Urothelium cell line (cell line): ENCODE measurements at regions not wholly inside any gene's neighbourhood (a gene's known extent, or its start where the extent isn't known, plus 50 kb on each side); places are given as distances from the start of the nearest gene placed in this dataset.
A peak's percentile ranks its signal among the peaks of the same experiment; 100 is the strongest.
"Not testable (repeated sequence)": the region's sequence is repeated elsewhere in the genome, so short reads cannot be mapped to it uniquely, and the experiment has no call there.

Source experiments
- DNase-seq: peaks from one replicate; pipeline ENCODE4 v3.0.0; 2011; ENCODE audit warnings: low spot score, mixed read lengths
- FAIRE-seq: peaks from 2 replicates; lab custom pipeline; 2011; peaks lifted over from hg19 to GRCh38; lab: Jason Lieb, UNC

DNA sequence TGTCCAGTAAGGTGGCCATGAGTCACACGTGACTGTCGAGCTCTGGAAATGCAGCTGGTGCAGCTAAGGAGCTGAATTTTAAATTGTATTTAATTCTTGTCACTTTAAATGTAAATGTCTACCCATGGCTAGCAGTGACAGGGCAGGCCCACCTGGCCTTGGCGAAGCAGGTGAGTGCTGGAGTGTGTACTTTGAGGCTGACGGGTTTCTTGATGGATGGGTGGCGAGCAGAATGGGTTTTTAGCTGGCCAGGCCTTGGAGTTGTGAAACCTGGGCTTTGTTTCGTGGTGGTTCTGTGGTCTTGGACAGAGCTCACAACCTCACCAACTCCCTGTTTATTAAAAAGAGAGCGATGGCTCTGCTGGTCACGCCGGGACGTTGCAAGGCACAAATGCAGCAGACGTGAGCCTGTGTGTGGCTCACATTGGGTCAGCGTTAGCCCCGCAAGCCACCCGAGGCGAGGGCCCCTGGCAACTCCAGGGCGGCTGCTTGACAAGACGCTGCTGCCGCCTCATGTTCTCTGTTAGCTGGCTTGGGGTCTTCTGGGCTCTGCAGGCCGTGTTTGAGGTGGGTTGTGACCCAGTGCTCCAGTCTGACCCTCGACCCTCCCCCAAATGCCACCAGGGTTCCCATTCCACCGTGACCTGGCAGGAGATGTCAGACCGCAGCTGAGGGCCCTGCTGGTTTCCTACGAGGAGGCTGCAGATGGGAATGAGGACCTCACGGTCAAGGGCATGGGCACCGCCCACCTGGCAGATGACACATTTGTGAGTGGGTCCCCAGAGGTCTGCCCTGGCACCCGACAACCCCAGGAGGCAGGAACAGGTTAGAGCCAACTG, 184.1 kb upstream of the ZNF469 start:
- peak; percentile 61 for FAIRE-seq
- not testable (repeated sequence) for DNase-seq

DNA sequence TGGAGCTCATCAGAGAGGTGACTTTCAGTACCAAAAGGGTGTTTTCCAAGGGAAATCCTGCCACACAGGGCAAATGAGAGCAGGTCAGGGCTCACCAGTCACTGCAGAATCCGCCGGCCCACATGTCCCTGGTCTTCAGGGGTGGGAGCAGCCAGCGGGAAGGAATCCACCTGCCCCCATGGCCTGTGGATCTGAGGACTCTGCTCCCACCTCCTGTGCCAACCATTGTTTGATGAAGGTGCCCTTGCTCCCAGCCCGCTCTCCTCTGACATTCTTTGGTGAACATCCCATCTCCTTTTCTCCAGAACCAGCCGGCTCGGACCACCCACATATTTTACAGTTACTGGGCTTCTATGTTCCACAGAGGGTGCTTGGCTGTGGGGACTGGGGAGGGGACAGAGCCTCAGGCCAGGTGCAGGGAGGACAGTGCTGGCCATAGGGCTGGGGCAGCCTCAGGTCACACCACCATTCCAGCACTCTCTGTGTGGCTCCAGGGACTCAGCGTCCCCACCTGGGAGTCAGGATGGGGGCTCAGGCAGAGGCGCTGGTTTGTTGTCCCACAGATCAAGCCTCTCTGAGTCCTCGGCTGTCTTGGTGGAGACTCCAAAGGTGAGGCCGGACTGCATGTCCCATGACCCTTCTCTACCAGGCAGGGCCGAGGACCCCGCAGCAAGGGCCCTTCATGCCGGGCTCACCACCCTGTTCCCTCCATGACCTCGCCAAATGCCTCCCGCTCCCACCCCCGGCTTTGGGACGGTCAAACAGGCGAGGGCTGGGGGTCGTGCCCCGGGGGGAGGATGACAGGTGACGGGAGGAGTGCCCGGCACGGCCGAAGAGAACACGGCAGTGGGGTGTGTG, 183.2 kb upstream of the ZNF469 start:
- FAIRE-seq = not testable (repeated sequence)

DNA sequence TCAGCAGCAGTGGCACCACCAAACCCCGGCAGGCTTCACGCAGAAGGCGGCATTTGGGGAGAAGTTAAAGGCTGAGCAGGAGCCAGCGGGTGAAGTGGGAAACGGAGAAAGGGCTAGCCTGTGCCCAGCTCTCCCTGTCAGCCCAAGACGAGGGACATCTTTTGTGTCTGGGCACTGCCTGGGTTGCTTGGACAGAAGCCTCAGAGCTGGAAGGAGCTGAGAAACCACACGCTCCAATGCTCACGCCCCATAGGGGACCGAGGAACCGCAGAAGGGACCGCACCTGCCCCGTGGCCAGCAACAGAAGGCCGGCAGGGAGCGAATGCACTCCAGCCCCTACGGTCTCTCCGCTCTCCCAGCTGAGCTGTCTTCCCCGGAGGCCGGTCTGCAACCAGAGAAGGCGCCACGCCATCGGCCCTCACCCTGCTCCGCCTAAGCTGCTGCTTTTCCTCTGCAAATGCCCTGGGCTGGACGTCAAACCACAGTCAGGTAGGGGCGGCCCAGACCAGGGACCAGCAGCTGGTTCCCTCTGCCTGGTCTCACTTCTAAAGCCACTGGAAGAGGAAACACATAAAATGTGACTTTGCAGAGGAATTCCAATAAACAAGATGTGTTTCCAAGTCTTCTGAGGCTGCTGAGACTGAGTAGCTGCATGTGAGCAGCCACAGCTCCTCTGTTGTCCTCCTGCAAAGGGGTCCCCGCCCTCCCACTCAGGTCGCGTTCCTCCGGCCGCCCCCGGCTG, 182.4 kb upstream of the ZNF469 start:
- DNase-seq, FAIRE-seq: not testable (repeated sequence)

More for the DNA sequence above, 183.2 kb upstream of the ZNF469 start:
- not testable (repeated sequence) for DNase-seq

DNA sequence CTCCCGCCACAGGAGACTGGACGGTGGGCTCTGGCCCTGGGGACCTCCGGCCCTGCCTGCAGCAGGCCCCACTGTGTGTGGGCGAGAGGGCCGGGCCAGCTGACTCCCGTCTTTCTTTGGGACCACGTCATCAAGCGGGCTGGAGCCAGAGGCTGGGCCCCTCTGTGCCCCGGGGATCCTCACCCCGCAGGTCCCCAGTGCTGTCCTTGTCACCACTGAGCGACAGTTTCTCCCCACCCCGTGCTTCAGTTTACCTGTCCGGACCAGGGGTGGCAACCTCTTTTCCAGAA, 181.9 kb upstream of the ZNF469 start:
- FAIRE-seq (no peak), DNase-seq (no peak)

DNA sequence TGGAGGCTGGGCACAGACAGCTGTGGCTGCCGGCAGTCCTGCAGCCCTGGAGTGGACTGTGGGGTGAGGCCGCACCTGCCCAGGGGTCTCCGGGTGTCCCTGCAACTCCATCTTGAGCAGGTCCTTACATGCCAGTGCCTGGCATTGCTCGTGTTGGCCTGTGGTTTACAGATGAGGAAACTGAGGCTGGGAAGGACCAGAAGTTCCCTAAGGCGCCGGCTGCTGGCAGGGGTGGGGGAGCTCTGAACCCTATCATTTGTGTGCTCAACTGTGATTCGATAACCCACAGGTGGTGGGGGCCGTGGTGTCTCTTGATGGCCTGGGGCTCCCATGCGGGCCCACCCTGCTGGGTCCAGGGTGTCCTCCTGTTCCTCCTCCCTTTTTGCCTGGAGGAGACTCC, 181.1 kb upstream of the ZNF469 start:
- FAIRE-seq, DNase-seq: not testable (repeated sequence)

DNA sequence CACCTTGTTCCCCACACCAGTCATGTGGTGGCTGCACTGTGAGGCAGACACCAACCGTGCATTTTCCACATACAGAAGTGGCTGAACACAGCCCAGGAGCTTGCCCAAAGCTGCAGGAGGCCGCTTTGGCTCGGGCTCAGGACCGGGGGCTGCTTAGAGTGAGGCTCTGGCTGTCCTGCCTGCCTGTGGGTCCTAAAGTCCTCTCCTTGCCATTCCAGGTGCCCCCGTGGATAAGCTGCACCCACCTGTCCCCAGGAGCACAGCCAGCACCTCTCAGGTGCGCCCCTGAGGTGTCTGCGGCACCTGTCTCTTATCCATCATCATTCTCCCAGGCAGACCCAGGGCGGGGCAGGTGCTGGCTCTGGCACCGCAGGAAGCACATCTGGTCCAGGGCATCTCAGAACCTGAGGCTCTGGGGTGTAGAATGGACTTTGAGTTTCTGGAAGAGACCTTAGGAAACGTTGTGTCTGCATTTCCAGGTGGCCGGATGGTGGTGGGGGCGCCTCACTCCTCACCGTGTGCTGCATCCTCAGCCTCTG, 180.5 kb upstream of the ZNF469 start:
- FAIRE-seq = no peak

DNA sequence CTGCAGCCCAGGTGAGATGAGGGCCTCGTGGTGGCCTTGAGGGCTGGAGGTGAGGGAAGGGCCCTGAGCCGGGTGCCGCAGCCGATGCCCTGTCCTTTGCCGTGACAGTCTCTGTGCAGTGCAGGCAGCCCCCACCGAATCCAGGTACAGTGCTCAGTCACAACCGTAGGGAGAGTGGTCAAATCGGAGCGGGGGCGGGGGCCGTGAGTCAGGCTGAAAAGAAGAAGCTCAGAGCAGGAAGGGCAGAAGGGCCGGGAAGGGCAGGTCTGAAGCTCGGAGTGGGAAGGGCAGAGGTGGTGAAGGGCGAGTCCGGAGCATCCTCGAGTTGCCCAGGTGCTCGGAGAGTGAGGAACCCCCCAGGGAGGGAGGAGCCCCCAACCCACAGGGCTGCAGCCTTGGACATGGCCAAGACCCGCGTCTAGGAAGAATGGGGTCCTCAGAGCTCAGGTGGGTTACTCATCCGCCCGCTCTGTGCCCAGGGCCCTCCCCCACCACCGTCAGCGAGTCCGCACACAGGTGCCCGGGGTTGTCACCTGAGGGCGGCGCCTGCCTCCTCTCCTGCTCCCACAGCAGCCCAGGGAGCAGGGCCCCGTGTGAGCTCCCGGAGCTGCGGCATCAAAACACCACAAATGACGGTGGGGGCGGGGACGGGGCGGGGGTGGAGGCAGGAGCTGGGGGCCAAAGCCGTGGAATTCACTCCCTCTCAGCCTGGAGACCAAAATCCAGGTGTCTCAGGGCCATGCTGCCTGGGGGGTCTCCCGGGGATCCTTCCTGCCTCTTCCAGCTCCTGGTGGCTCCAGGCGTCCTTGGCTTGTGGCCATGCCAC, 179.7 kb upstream of the ZNF469 start:
- DNase-seq = not testable (repeated sequence)
- peak; percentile 79 for FAIRE-seq

More for the DNA sequence above, 180.5 kb upstream of the ZNF469 start:
- DNase-seq = no peak

DNA sequence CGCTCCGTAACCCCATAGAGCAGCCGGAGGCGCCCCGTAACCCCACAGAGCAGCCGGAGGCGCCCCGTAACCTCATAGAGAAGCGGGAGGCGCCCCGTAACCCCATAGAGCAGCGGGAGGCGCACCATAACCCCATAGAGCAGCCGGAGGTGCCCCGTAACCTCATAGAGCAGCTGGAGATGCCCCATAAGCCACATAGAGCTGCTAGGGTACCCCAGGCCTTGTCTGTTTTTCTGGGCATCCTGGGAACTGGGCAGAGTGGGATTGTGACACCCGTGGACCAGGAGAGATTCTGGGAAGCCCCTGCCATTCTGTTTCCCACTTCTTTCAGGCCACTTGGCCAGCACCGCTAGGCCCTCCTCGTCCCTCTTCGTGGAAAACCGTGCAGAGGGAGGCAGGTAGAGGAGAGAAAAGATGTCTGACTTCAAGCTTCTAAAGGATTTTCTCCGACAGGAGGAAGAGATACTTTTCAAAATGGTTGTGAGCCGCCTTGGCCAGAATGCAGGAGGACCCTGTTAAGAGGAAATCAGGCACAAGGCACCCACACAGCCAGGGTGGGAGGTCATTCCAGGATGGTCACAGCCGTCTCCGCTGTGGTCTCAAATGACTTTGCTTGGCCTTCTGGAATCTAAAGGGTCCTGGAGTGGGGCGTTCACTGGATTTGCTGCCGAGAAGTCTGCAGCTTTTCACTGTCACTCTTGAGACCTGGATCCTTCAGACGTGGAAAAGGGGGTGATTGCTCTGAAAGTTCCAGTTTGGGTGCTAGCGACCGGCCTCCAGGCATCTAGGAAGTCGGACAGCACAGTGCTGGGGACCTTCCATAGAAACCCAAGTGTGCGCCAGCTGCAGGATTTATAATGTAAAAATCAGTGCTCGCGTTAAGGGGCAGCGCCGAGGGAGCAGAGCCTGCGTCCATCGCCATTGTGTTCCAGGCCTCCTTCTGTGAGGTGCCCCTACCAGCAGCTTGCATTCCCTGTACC, 178.3 kb upstream of the ZNF469 start:
- not testable (repeated sequence) for DNase-seq, FAIRE-seq

DNA sequence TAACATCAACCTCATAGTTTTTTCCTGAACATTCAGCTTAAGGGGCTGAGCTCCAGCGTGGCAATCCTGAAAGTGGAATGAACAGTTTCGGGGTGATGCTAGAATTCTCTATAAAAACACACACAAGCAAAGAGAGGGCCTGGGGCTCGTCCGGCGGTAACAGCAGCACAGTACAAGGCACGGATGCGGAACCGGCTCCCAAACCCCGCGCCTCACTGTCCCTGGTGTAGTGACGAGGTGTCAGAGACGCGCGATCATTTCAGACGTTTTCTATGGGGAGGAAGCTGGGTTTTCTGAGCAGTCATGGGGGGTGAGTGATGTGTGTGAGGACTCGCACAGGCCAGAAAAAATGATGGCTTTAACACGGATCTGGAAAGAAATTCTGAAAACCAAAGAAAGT, 177.3 kb upstream of the ZNF469 start:
- DNase-seq, FAIRE-seq: not testable (repeated sequence)

DNA sequence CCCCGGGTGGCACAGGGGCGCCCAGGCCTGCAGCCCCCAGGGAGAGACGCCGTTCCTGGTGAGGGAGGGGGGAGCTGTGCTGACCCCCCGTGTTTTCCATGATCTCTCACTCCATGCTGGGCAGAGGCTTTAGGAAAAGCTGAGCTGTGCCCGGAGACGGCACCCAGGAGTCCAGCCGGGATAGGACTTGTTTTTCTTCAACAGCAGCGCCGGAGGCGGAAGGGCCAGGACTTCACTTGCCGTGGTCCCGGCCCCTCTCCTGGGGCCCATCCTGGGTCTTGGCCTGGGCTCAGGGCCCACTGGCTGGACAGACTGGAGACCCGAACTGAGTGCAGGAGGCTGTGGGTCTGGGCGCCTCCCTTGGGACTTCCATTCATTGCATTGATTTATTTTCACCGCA, 176.8 kb upstream of the ZNF469 start:
- FAIRE-seq, DNase-seq: not testable (repeated sequence)

DNA sequence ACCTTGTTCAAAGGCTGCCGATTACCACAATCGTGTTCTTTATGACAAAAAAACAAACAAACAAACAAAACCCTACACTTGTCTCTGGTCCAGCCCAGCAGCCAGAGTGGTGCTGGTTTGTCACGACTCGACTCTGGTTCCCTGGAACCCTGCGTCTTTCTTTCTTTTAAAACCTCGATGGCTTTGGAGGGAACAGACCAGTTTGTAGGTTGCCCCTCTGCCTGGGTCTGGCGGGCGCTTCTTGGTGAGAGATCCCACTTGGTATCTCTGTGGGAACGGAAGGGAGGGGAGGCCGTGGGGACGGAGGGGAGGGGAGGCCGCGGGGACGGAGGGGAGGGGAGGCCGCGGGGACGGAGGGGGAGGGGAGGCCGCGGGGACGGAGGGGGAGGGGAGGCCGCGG, 176.2 kb upstream of the ZNF469 start:
- DNase-seq, FAIRE-seq: not testable (repeated sequence)

DNA sequence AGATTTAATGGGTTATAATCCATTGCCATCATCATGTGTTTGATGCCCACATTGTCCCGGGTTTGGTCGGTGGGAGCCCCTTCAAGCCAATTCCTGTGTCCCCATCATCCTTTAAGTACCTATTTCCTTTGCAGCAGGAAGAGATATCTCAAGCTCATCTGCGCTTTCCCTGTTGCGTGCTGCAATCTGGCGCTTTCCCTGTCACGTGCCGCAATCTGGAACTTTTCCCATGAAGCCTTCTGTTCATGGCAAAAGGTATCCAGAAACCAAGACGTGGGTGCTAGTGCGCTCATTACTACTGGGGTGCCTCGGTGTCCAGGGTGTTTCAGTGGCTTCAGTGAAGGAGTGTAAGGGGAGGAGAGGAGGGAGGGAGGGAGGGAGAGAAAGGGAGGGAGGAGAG, 174.6 kb upstream of the ZNF469 start:
- no peak for DNase-seq
- FAIRE-seq = peak; percentile 58

DNA sequence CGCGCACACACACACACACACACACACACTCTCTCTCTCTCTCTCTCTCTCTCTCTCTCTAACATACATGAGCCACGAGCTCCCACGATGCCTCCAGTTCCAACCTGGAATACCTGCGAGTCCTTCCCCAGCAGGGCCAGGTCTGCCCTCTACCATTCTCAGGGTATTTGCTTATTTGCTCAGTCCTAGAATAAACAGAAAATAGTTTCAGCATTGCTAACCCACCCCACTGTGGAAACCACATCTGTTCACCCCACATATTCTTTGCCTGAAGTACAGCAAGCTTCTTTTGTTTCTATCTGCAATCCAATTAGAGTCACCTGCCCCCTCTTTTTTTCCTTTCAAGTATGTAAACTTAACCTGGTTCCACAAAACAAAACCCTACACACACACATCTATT, 174.0 kb upstream of the ZNF469 start:
- not testable (repeated sequence) for DNase-seq, FAIRE-seq

DNA sequence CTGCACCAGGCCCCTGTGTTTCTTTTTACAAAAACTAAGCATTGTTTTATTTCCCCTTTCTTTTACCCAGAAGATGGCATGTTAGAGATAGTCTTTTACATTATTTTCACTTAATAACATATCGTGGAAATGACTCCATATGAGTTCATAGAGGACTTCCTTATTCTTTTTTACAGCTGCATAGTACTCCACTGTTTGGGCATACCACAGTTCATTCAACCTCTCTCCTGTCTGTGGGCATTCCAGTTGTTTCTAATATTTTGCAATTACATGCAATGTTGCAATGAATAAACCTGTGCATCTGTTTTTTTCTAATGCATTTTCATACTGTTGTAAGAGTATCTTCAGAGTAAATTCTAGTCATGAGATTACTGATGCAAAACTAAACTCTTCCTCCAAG, 173.2 kb upstream of the ZNF469 start:
- FAIRE-seq, DNase-seq: not testable (repeated sequence)

DNA sequence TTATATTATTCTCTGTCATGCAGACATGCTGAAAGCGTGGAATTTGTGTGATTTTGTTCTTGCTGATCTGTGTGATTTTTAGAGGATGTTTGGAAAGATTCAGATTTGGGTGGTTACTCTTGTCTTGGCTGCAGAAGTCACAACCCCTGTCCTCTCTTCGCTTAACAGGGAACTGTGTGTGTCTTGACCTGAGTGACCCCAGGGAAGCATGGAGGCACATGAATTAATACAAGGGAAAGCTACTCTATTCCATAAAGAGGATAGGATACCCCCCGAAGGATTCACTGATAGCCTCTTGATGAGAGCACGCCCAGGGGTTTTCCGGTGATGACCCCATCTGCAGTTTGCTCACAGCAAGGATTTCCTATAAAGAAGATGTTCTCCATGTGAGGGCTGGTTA, 168.8 kb upstream of the ZNF469 start:
- DNase-seq, FAIRE-seq: not testable (repeated sequence)

DNA sequence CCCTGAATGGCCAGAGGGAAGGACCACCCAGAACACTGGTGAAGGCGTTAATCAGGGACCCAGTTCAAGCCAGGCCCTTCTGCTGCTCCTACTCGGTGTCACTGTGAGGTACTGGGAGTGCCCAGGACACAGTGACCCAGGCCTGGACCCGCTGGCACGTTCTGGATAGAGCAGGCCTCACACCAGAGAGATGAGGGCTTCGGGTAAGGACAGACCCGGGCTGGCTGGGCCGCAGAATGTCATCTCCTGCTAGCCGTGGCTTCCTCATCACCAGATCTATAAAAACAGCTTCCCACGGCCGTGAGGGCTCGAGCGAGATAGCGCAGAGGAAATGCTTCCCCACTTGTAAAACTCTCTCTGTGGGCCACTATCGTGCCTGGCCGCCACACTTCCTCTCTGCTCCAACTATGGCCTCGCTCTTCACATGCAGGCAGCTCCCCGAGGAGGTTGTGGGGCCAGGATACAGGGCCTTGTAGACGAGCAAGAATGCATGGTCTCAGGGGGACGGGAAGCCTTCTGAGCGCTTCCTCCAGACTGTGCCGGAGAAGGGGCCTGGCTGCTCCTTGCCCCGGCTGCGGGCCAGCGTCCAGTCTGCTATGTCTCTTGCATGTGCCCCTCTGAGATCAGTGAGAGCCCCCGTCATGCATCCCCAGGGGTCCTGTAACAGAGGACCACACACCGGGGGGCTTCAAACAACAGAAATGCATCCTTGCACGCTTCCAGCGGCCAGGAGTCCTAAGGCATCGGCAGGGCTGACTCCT, 161.6 kb upstream of the ZNF469 start:
- not testable (repeated sequence) for FAIRE-seq, DNase-seq

DNA sequence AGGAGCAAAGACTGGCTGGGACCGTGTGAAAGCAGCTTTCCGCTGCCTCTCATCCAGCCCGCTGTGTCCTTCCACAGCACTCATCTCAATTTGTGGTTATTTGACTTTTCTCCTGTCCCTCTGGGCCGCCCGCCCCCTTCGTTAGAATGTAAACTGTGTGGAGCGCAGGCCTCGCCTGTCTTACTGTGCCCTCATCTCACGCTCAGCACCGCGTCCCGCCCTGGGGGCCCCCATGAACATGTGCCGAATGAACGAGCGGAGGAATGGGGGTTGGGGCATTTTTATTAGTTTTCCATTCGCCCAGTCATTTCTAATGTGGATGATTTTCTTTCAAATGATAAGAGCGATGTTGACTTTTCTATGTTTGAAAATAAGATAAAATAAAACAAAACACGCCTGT, 159.1 kb upstream of the ZNF469 start:
- not testable (repeated sequence) for DNase-seq, FAIRE-seq
